Adipocyte (in vitro differentiated cells): ENCODE measurements at regions not wholly inside any gene's neighbourhood (a gene's known extent, or its start where the extent isn't known, plus 50 kb on each side); places are given as distances from the start of the nearest gene placed in this dataset.

Experiments
- DNase-seq: peaks from one replicate; pipeline ENCODE4 v3.0.0-alpha.2; 2015; ENCODE audit warnings: low read depth
- H3K27me3 ChIP-seq: replicated peaks from 2 replicates; pipeline ENCODE4 v1.7.0; 2013; ENCODE audit warnings: mild to moderate bottlenecking, low read length, moderate library complexity; ENCODE audit not compliant: control insufficient read depth, insufficient read depth
- H3K36me3 ChIP-seq: 2 replicates; pipeline ENCODE4 v1.7.0; 2013; ENCODE audit warnings: low read length, mild to moderate bottlenecking, moderate library complexity; ENCODE audit not compliant: control insufficient read depth, insufficient read depth, severe bottlenecking
- H3K4me1 ChIP-seq: 2 replicates; pipeline ENCODE4 v1.7.0; 2013; ENCODE audit warnings: mild to moderate bottlenecking, low read length, moderate library complexity; ENCODE audit not compliant: control insufficient read depth, insufficient read depth
- H3K4me3 ChIP-seq: 2 replicates; pipeline ENCODE4 v1.7.0; 2013; ENCODE audit warnings: mild to moderate bottlenecking, low read length, moderate library complexity
- H3K9ac ChIP-seq: 2 replicates; pipeline ENCODE4 v1.7.0; 2013; ENCODE audit warnings: mild to moderate bottlenecking, low read length, moderate library complexity
- H3K9me3 ChIP-seq: 2 replicates; pipeline ENCODE4 v1.7.0; 2013; ENCODE audit warnings: mild to moderate bottlenecking, low read length, moderate library complexity; ENCODE audit not compliant: control insufficient read depth

GRCh38 chr5:125227333-125228095, 481.1 kb upstream of the ZNF608 start:
- no peaks in the 10 kb centered on the region for H3K36me3 ChIP-seq
- no peaks in the 10 kb centered on the region for H3K27me3 ChIP-seq
- no peak overlapping the region for H3K4me3 ChIP-seq
- DNase-seq = peak; percentile 12
- peaks cover 2% of the 10 kb centered on the region for H3K4me1 ChIP-seq
- no peak overlapping the region for H3K9ac ChIP-seq
- H3K9me3 ChIP-seq = no peaks in the 10 kb centered on the region

GRCh38 chr5:125228363-125229070, 482.1 kb upstream of the ZNF608 start:
- no peak for DNase-seq
- H3K9me3 ChIP-seq = no peaks in the 10 kb centered on the region
- no peak overlapping the region for H3K9ac ChIP-seq
- no peaks in the 10 kb centered on the region for H3K27me3 ChIP-seq
- H3K4me1 ChIP-seq = peaks cover 2% of the 10 kb centered on the region
- H3K4me3 ChIP-seq = no peak overlapping the region
- H3K36me3 ChIP-seq = no peaks in the 10 kb centered on the region

- no peak for DNase-seq
- Histone ChIP-seq H3K27me3 (no peaks in the 10 kb centered on the region), H3K36me3 (no peaks in the 10 kb centered on the region), H3K4me3 (no peak overlapping the region), H3K9me3 (no peaks in the 10 kb centered on the region), H3K4me1 (peaks cover 2% of the 10 kb centered on the region), H3K9ac (no peak overlapping the region)
Observed at GRCh38 chr5:125229556-125229955, 483.1 kb upstream of the ZNF608 start.

- no peaks in the 10 kb centered on the region for H3K36me3 ChIP-seq
- H3K27me3 ChIP-seq = no peaks in the 10 kb centered on the region
- DNase-seq = peak; percentile 82
- peaks cover 2% of the 10 kb centered on the region for H3K4me1 ChIP-seq
- H3K9me3 ChIP-seq = no peaks in the 10 kb centered on the region
- H3K4me3 ChIP-seq = no peak overlapping the region
- H3K9ac ChIP-seq = no peak overlapping the region
Observed at GRCh38 chr5:125232779-125233230, 486.4 kb upstream of the ZNF608 start.

- Histone ChIP-seq H3K36me3 (no peaks in the 10 kb centered on the region), H3K4me1 (peaks cover under 1% of the 10 kb centered on the region), H3K9ac (no peak overlapping the region), H3K4me3 (no peak overlapping the region), H3K9me3 (no peaks in the 10 kb centered on the region), H3K27me3 (no peaks in the 10 kb centered on the region)
- no peak for DNase-seq
Observed at GRCh38 chr5:125233944-125234343, 487.5 kb upstream of the ZNF608 start.

- no peaks in the 10 kb centered on the region for H3K4me1 ChIP-seq
- no peaks in the 10 kb centered on the region for H3K36me3 ChIP-seq
- no peaks in the 10 kb centered on the region for H3K9me3 ChIP-seq
- no peak overlapping the region for H3K9ac ChIP-seq
- DNase-seq = no peak
- H3K27me3 ChIP-seq = no peaks in the 10 kb centered on the region
- H3K4me3 ChIP-seq = no peak overlapping the region
Observed at GRCh38 chr5:125236007-125236406, 489.6 kb upstream of the ZNF608 start.

GRCh38 chr5:125236981-125237380, 490.5 kb upstream of the ZNF608 start:
- no peak overlapping the region for H3K9ac ChIP-seq
- no peaks in the 10 kb centered on the region for H3K27me3 ChIP-seq
- no peaks in the 10 kb centered on the region for H3K9me3 ChIP-seq
- no peaks in the 10 kb centered on the region for H3K4me1 ChIP-seq
- H3K36me3 ChIP-seq = no peaks in the 10 kb centered on the region
- DNase-seq = no peak
- no peak overlapping the region for H3K4me3 ChIP-seq

- no peaks in the 10 kb centered on the region for H3K4me1 ChIP-seq
- H3K4me3 ChIP-seq = no peak overlapping the region
- no peak for DNase-seq
- H3K36me3 ChIP-seq = no peaks in the 10 kb centered on the region
- no peak overlapping the region for H3K9ac ChIP-seq
- no peaks in the 10 kb centered on the region for H3K27me3 ChIP-seq
- peaks cover 14% of the 10 kb centered on the region for H3K9me3 ChIP-seq
Observed at GRCh38 chr5:125244531-125244930, 498.1 kb upstream of the ZNF608 start.

GRCh38 chr5:125245216-125245615, 498.8 kb upstream of the ZNF608 start:
- no peaks in the 10 kb centered on the region for H3K4me1 ChIP-seq
- H3K27me3 ChIP-seq = no peaks in the 10 kb centered on the region
- no peak overlapping the region for H3K4me3 ChIP-seq
- H3K36me3 ChIP-seq = no peaks in the 10 kb centered on the region
- H3K9ac ChIP-seq = no peak overlapping the region
- no peak for DNase-seq
- peaks cover 14% of the 10 kb centered on the region for H3K9me3 ChIP-seq

GRCh38 chr5:125249400-125249799, 503.0 kb upstream of the ZNF608 start:
- H3K36me3 ChIP-seq = no peaks in the 10 kb centered on the region
- no peaks in the 10 kb centered on the region for H3K27me3 ChIP-seq
- no peak overlapping the region for H3K4me3 ChIP-seq
- no peak for DNase-seq
- H3K4me1 ChIP-seq = no peaks in the 10 kb centered on the region
- H3K9me3 ChIP-seq = peaks cover 20% of the 10 kb centered on the region
- H3K9ac ChIP-seq = no peak overlapping the region

- Histone ChIP-seq H3K4me1 (no peaks in the 10 kb centered on the region), H3K4me3 (no peak overlapping the region), H3K9me3 (peaks cover 25% of the 10 kb centered on the region), H3K9ac (no peak overlapping the region), H3K27me3 (no peaks in the 10 kb centered on the region), H3K36me3 (no peaks in the 10 kb centered on the region)
- DNase-seq = no peak
Observed at GRCh38 chr5:125251703-125252102, 505.3 kb upstream of the ZNF608 start.
